HG02884 (cell line): ENCODE measurements at regions not wholly inside any gene's neighbourhood (a gene's known extent, or its start where the extent isn't known, plus 50 kb on each side); places are given as distances from the start of the nearest gene placed in this dataset.

ENCODE experiments used
- ATAC-seq: cut with Tn5 transposase; IDR thresholded peaks from one replicate; pipeline ENCODE4 v1.9.1; 2021; ENCODE audit warnings: mild to moderate bottlenecking, moderate library complexity; ENCODE audit not compliant: unreplicated experiment

DNA sequence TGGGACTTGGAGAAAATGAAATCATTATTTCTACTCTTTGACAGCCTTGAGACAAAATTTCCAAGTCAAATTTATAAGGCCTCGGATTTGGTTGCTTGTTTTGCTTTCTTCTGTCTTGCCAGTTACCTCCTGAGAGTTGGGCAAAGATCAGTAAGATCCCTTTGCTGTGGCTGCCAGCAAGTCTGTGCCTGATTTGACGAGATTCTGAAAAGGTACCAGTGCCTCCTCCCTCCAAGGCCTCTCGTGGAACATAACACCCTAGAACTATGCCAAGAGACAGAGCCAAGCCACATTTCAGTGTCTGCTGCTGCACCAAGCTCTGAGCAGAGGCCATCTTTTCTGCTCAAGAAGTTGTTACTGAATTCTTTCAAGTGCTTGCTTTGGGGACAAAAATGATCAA, 61.0 kb downstream of the GTPBP8 start:
- no peak for ATAC-seq

- no peak for ATAC-seq
Measured at GRCh38 chr3:113053169-113053568, 62.4 kb downstream of the GTPBP8 start.

DNA sequence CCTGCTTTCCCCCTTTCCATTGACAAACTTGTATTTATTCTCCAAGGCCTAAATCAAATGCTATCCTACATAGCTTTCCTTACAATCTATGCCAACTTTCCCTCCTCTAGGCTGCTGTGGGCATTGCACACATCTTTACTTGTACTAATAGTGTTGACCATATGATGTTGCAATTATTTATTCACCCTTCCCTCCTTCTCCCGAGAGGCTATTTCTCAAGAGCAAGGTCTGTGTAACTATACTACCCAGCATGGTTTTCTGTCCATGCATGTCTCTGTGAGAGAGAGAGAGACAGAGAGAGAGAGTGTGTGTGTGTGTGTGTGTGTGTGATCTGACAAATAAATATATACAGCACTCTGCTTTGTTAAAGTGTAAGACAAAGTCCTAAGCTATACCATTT, 63.8 kb downstream of the GTPBP8 start:
- no peak for ATAC-seq

GRCh38 chr3:113055201-113055600, 64.4 kb downstream of the GTPBP8 start:
- no peak for ATAC-seq

- ATAC-seq = no peak
Measured at GRCh38 chr3:113055961-113056360, 65.2 kb downstream of the GTPBP8 start.

DNA sequence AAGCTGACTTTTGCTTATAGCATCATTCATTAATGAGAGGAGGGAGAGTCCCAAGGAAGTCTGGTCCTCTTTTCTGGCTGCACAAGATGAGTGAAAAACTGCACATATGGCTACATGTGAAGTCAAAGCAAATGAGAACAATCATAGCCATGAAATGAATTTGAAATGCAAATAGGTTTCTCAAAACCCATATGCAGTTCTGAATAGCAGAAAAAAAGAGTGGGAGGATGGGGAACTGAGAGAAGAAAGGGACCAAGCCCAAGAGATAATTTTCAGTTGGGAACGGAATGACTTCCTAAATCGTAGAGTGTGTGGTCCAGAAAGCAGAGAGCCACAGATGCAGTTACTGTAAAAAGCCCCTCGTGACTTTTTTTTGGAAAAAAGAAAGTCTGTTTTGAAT, 66.3 kb downstream of the GTPBP8 start:
- ATAC-seq = peak; percentile 67

- no peak for ATAC-seq
Measured at GRCh38 chr3:113058188-113058587, 67.4 kb downstream of the GTPBP8 start.

DNA sequence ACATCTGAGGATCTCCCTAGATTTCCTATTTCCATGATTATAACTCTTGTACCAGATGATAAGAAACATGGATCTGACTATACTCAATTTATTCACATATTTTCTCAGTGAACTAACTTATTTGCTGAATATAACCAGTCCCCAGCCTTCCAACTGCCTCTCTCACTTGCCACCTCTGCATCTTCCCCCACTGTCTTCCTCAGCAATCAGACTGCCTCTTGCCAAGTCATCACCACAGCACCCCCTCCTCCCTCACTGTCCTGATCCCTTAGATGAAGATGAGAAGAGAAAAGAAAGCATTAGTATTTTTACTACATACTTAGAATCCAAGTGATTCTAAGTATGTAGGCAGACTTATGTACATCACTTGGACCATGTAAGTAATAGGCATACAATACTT, 71.9 kb downstream of the GTPBP8 start:
- no peak for ATAC-seq

DNA sequence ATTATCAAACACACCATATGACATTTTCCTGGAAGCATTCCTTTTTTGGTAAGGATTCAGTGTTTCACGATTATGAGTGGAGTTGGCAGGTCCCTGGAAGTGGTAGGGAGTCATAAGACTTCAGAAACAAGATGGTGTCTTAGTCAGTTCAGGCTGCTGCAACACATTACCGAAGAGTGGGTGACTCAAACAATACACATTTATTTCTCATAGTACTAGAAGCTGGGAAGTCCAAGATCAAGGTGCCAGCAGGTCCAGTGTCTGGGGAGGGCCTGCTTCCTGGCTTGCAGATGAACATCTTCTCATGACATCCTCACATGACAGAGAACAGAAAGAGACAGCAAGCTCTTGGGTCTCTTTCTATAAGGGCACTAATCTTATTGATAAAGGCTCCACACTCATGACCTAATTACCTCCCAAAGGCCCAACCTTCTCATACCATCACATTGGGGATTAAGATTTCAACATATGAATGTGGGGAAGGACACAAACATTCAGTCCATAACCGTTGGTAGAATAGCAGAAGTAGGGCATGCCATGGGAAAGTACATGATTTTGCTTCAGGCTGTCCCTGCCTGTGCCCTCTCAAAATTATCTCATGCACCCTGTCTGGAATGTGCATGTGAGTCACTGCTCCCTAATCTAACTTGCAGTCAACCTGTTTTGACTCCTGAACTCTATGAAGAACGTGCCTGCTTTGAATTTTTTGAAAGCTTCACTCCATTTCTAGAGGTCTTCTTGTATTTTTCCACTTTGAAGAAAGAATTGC, 72.5 kb downstream of the GTPBP8 start:
- no peak for ATAC-seq

GRCh38 chr3:113064183-113064582, 73.4 kb downstream of the GTPBP8 start:
- ATAC-seq = no peak

- ATAC-seq = no peak
Measured at GRCh38 chr3:113065336-113065735, 74.6 kb downstream of the GTPBP8 start.

- ATAC-seq = no peak
Measured at GRCh38 chr3:113070072-113070640, 79.4 kb downstream of the GTPBP8 start.

DNA sequence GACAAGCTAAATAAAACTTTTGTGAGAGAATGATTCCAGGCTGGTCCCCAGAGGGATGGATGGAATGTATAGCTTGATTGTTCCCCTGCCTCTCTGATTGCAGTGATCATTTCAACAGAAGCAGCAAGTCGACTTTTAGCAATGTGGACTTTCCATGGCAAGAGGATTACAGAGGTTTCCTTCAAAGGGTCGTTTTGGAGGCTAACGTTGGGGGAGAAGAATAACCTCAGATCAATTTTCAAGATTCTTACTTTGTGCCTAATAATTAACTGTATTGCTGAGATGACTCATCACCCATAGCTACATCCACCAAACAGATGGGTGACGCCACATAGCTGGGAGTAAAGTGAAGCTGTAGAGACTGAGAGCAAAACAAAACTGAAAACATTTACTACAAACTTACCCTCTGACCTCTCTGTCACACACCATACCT, 79.9 kb downstream of the GTPBP8 start:
- ATAC-seq = no peak

GRCh38 chr3:113075588-113075987, 84.8 kb downstream of the GTPBP8 start:
- ATAC-seq = no peak

- peak; percentile 84 for ATAC-seq
Measured at GRCh38 chr3:113079218-113079961, 88.6 kb downstream of the GTPBP8 start.

DNA sequence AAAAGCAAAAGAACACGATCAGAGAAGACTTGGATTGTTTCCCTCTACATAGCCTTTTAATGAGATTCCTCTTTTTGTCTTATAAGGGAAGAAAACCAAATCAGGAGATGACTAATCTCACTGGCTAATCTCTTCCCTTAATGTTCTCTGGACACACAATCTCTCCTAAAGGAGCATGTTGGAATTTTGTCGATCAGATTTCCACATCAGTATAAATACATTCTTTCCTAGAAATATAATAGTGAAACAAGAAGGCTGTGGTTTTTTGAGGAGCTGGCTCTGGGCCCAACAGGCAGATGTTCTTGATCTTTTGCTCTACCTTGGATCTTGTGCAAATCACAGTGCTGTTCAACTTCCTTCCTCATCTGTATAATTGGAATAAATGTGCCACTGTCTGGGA, 94.0 kb downstream of the GTPBP8 start:
- ATAC-seq = no peak

DNA sequence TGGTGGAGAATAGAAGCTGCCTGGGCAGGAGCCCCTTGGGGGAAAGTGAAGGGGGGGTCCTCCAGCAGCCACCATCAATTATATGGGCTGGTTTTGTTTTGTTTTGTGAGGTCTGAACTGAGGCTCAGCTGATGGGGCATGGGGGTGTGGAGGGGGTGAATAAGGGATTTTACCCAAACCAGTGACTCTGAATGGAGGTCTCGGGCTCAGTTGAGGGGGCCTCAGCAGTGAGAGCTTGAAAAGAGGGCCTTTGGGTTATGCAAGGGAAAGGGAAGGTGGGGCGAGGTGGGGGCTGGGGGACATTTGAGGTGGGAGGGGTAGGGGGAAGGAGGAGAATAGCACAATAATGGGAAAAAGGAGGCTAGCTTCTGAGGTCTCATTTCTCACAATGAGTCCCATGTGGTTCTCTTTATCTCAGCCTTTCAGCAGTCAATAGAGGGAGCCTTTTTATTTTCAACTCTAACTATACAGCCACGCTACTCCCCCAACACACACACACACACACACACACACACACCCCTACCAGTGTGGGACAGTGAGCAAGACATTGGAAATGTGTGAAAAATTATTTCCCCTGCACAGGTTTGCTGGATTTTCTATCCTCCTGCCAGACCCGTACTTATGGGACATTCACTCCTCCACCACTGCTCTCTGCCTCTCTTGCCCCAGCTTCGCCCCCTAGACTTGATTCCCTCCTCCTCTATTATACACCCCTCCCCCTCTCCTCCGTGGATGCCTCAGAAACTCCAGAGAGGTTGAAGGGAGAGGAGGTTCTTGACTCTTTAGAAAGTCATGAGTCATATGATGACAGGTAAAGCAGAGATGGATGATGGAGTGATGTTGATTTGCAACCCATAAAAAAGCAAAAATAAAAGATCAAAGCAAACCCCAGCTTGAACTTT, 96.0 kb downstream of the GTPBP8 start:
- no peak for ATAC-seq

DNA sequence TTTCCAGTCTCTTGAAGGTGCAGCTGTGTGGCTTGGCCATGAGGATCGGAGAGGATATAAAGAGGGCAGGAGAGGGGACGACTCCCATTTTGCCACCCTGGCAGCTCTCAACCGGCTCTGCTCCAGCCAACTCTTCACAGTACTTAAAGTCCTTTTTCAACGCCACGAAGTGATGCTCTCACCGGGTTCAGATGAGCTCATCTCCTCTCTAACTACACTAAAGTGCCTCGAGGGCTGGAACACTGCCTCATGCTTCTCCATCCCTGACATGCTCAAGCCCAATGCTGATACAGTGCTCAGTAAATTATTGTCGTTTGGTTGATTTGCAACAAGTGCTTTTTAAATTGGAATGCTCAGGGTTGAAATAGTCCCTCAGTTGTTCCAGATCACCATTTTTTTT, 97.8 kb downstream of the GTPBP8 start:
- ATAC-seq = no peak

GRCh38 chr3:113091417-113091816, 100.6 kb downstream of the GTPBP8 start:
- no peak for ATAC-seq

DNA sequence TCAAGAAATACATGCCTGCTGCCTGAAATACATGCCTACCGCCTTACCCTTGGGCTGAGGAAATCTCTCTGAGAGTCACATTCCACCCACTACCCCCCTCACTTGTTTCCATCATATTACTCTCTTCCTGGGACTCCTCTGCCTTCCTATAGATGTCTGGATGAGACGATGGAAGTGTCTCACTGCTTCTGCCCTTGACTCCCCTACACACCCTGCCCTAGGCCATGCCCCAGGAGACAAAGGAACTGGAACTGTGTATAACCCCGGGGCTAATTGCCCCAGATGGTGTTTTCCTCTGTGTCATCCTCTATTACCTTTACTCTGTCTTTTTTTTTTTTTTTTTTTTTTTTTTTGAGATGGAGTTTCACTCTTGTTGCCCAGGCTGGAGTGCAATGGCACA, 102.0 kb downstream of the GTPBP8 start:
- no peak for ATAC-seq
